Tibial nerve (tissue), 4 donors: ENCODE measurements at regions not wholly inside any gene's neighbourhood (a gene's known extent, or its start where the extent isn't known, plus 50 kb on each side); places are given as distances from the start of the nearest gene placed in this dataset.

Source experiments
- DNase-seq, 2 donors: peaks; one replicate each; pipeline ENCODE4 v3.0.0-alpha.2; 2019; ENCODE audit warnings: low spot score in 2 of 2
- H3K27ac ChIP-seq, 4 donors: fragments of 200-600 bp; sonication (generic) in 3 of 4; one replicate each; pipeline ENCODE4 v1.5.1; 2017 to 2019; ENCODE audit warnings: mild to moderate bottlenecking in 1 of 4
- H3K27me3 ChIP-seq, 2 donors: fragments of 200-600 bp; sonication (generic) in 1 of 2; one replicate each; pipeline versions ENCODE4 v1.5.1 to v1.6.0; 2017 to 2019
- H3K36me3 ChIP-seq, 3 donors: fragments of 200-600 bp; sonication (generic); one replicate each; pipeline ENCODE4 v1.5.1; 2018 to 2019
- H3K4me1 ChIP-seq, 4 donors: fragments of 200-600 bp; sonication (generic) in 3 of 4; one replicate each; pipeline ENCODE4 v1.5.1; 2017 to 2019
- H3K4me3 ChIP-seq, 4 donors: fragments of 200-600 bp; sonication (generic) in 3 of 4; one replicate each; pipeline ENCODE4 v1.5.1; 2017 to 2019; ENCODE audit warnings: mild to moderate bottlenecking in 1 of 4, moderate library complexity in 1 of 4
- H3K9me3 ChIP-seq, 4 donors: fragments of 200-600 bp; sonication (generic) in 3 of 4; one replicate each; pipeline ENCODE4 v1.5.1; 2017 to 2019
- EP300 ChIP-seq, 2 donors: sonication (generic); formaldehyde crosslinking; IDR thresholded peaks; one replicate each; pipeline ENCODE4 v1.6.1; 2017; ENCODE audit warnings: antibody characterized with exemption in 2 of 2, mild to moderate bottlenecking in 1 of 2
- POLR2A ChIP-seq, 2 donors: fragments of 450-650 bp; IDR thresholded peaks; one replicate each; pipeline ENCODE4 v1.6.1; 2017; ENCODE audit warnings: antibody characterized with exemption in 2 of 2, mild to moderate bottlenecking in 2 of 2, moderate library complexity in 2 of 2
- WGBS, 2 donors: methylation state at CpG; one replicate each; pipeline ENCODE4 v1.1.5; 2018; 5-methylcytosine and 5-hydroxymethylcytosine counted together
- TF ChIP-seq, protein P1 (sequence below), 5 experiments: fragments of 200-600 bp in 3 of 5; fragments of 450-650 bp in 2 of 5; sonication (generic) in 3 of 5; IDR thresholded peaks; one replicate each; pipeline ENCODE4 v1.5.1; 2016 to 2019; ENCODE audit warnings: antibody characterized with exemption in 5 of 5, mild to moderate bottlenecking in 3 of 5, moderate library complexity in 2 of 5

DNA sequence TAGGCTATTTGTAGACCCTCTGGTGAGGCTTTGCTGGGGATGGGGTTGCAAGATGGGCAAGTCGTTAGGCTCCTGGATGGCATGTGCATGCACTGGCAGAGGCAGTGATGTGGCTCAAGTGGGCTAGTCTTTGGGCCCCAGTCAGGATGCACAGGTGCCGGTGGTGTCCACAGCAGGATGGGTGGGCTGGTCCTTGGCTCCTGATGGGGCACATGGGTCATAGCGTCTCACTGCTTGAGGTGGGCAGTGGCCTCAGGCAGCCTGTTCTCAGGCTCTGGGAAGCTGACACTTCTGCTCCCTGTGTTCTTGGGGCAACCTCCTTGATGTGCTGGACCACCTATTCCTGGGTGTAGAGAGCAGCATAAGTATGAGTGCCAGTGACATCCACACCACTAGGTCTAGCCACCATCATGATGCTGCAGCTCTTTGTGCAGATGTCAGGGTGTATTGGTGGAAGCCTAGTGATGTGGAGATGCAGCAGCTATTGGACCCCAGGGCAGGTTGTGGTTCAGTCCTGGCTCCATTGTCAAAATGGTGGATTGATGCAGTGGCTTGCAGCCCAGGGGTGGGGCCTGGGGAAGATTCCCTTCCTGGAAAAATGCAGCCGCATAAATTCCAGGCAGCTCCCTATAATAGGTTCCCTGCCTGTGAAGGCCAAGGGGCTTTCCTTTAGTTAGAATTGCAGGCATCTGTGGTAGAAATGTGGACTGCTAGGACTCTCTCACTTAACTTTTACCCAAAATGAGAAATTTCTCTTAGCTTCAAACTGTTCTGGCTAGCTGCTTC lies 742.5 kb upstream of the MDGA2 start:
- H3K36me3 ChIP-seq: no peaks in the 10 kb centered on the region
- WGBS, 2 donors: 93 to 94% methylated on average over 2 to 4 of the region's 4 CpGs
- peaks cover 0 to 14% (median 0%) of the 10 kb centered on the region in 4 donors for H3K9me3 ChIP-seq
- H3K4me3 ChIP-seq: no peak overlapping the region
- H3K27me3 ChIP-seq: no peaks in the 10 kb centered on the region
- H3K27ac ChIP-seq: no peak overlapping the region
- H3K4me1 ChIP-seq: no peaks in the 10 kb centered on the region
- no peak for TF ChIP-seq POLR2A (IDR thresholded peaks at IDR 0.05)
- TF ChIP-seq, protein P1, sequence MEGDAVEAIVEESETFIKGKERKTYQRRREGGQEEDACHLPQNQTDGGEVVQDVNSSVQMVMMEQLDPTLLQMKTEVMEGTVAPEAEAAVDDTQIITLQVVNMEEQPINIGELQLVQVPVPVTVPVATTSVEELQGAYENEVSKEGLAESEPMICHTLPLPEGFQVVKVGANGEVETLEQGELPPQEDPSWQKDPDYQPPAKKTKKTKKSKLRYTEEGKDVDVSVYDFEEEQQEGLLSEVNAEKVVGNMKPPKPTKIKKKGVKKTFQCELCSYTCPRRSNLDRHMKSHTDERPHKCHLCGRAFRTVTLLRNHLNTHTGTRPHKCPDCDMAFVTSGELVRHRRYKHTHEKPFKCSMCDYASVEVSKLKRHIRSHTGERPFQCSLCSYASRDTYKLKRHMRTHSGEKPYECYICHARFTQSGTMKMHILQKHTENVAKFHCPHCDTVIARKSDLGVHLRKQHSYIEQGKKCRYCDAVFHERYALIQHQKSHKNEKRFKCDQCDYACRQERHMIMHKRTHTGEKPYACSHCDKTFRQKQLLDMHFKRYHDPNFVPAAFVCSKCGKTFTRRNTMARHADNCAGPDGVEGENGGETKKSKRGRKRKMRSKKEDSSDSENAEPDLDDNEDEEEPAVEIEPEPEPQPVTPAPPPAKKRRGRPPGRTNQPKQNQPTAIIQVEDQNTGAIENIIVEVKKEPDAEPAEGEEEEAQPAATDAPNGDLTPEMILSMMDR (IDR thresholded peaks at IDR 0.05): no peak
- no peak for TF ChIP-seq EP300 (IDR thresholded peaks at IDR 0.05)
- no peak for DNase-seq

DNA sequence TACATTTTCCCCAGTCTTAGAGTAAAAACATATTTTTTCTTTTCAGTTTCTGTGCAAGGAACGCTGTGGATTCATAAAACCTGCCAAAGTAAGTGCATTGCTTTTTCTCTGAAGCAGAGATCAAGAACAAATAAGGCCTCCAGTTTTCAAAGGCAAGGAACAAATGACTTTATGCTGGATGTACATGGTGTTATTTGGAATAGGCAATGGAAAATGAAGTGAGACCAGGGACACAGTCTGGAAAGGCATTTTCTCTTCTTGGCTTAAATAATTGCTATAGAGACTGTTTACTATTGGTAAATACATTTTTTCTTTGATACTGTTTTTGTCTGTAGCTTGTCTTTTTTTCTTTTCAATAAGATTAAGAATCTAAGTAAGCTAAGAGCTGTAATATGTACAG lies 725.9 kb upstream of the MDGA2 start:
- Histone ChIP-seq H3K27me3 (no peaks in the 10 kb centered on the region), H3K36me3 (no peaks in the 10 kb centered on the region), H3K4me1 (no peaks in the 10 kb centered on the region), H3K9me3 (no peaks in the 10 kb centered on the region), H3K4me3 (no peak overlapping the region), H3K27ac (no peak overlapping the region)
- DNase-seq: no peak
- TF ChIP-seq EP300 (IDR thresholded peaks at IDR 0.05) (no peak), POLR2A (IDR thresholded peaks at IDR 0.05) (no peak)
- TF ChIP-seq, protein P1 (IDR thresholded peaks at IDR 0.05): no peak
- WGBS, 2 donors: 57 to 73% methylated on average over 1 of the region's 1 CpG

DNA sequence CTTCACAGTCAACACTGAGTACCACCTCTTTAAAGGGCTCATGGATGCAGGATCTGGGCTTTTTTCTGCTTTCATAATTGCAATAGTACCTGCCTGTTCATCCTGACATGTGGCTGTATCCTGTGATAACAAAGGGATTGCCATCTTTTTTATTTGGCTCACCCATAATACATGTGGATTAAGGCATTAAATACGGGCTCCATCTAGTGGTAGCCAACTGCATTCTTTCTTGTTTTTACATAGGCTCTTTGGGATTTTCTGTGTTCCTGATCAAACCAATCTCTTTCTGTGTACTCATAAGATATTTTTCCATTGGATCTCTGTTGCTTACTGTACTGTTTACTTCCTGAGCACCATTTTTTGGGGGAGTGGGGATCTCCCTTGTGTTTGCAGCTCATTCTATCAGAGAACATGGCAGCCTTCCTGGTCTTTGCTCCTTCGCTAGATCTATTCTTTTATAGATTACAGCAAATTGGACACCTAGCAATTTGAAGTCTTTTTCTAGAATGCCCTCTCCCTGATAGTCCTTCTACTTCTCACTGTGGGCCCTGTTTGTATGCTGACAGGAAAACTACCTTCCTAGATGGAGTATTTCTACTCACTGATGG lies 723.4 kb upstream of the MDGA2 start:
- peak in 1 of 2 donors; percentile 15 for DNase-seq
- no peaks in the 10 kb centered on the region for H3K4me1 ChIP-seq
- H3K27ac ChIP-seq: no peak overlapping the region
- no peaks in the 10 kb centered on the region for H3K27me3 ChIP-seq
- TF ChIP-seq, protein P1 (IDR thresholded peaks at IDR 0.05): peak; percentile 35 to 52 (median 50)
- no peak for TF ChIP-seq POLR2A (IDR thresholded peaks at IDR 0.05)
- no peak for TF ChIP-seq EP300 (IDR thresholded peaks at IDR 0.05)
- no peaks in the 10 kb centered on the region for H3K9me3 ChIP-seq
- H3K4me3 ChIP-seq: no peak overlapping the region
- 50 to 54% methylated on average over 2 of the region's 2 CpGs for WGBS, 2 donors
- H3K36me3 ChIP-seq: no peaks in the 10 kb centered on the region

DNA sequence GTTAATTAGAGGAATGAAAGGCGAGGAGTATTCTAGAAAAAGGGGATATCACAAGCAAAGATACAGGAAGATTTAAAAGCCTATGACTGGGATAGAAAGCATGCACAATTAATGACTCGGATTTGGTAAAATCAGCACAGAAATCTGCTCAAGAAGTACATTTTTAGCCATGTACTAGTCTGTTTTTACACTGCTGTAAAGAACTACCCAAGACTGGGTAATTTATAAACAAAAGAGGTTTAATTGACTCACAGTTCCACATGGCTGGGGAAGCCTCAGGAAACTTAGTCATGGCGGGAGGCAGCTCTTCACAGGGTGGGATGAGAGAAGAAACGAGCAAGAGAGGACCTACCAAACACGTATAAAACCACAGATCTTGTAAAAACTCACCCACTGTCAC lies 716.3 kb upstream of the MDGA2 start:
- Histone ChIP-seq H3K27ac (no peak overlapping the region), H3K4me1 (no peaks in the 10 kb centered on the region), H3K4me3 (no peak overlapping the region), H3K27me3 (no peaks in the 10 kb centered on the region), H3K9me3 (no peaks in the 10 kb centered on the region), H3K36me3 (no peaks in the 10 kb centered on the region)
- DNase-seq: no peak
- TF ChIP-seq POLR2A (IDR thresholded peaks at IDR 0.05) (no peak), EP300 (IDR thresholded peaks at IDR 0.05) (no peak)
- TF ChIP-seq, protein P1 (IDR thresholded peaks at IDR 0.05): no peak
- WGBS, 2 donors: 78 to 81% methylated on average over 5 of the region's 5 CpGs

DNA sequence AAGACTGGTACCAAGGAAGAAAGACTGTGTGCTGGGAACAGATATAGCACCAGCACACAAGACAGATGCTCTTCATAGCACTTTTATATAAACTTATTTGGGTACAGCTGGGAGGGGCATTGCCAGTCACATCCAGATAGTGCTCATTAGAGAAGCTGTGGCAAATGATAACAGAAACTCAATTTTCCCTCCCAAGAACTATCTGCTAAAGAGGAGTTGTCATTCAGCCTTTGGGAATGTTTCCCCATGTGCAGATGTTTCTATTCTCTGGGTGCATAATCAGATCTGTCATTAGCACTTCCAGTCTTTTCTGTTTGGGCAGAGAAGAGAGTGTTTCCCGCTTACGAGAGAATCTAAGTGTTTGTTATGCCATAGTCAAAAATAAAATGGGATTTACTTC lies 714.9 kb upstream of the MDGA2 start:
- no peak overlapping the region for H3K27ac ChIP-seq
- H3K36me3 ChIP-seq: no peaks in the 10 kb centered on the region
- H3K4me3 ChIP-seq: no peak overlapping the region
- WGBS, 2 donors: 94 to 97% methylated on average over 2 of the region's 2 CpGs
- no peaks in the 10 kb centered on the region for H3K27me3 ChIP-seq
- no peaks in the 10 kb centered on the region for H3K4me1 ChIP-seq
- no peak for DNase-seq
- no peaks in the 10 kb centered on the region for H3K9me3 ChIP-seq
- TF ChIP-seq POLR2A (IDR thresholded peaks at IDR 0.05): no peak
- no peak for TF ChIP-seq EP300 (IDR thresholded peaks at IDR 0.05)
- TF ChIP-seq, protein P1 (IDR thresholded peaks at IDR 0.05): no peak
